PC-3 (cell line): ENCODE measurements at regions not wholly inside any gene's neighbourhood (a gene's known extent, or its start where the extent isn't known, plus 50 kb on each side); places are given as distances from the start of the nearest gene placed in this dataset.

Experiments used
- ATAC-seq: fragments of 200-7000 bp; cut with Tn5 transposase; 2 replicates; pipeline ENCODE4 v1.9.1; 2020; ENCODE audit warnings: mild to moderate bottlenecking, moderate library complexity
- BruUV-seq: library from RNA; stranded (reverse); fragments of 400-500 nt; replicated peaks from 2 replicates; lab custom pipeline; 2021; lab: Mats Ljungman, UMichigan
- CTCF ChIA-PET: fragments of 300-600 bp; sonication (Branson Sonifier 250); formaldehyde crosslinking; loops from one replicate; lab custom pipeline; 2022; ENCODE audit warnings: antibody characterized with exemption; lab: Charles Lee
- POLR2A ChIA-PET: fragments of 300-600 bp; sonication (Branson Sonifier 250); formaldehyde crosslinking; loops from one replicate; lab custom pipeline; 2022; ENCODE audit warnings: antibody characterized with exemption; ENCODE audit not compliant: unreplicated experiment; lab: Charles Lee
- DNase-seq: peaks from one replicate; pipeline ENCODE4 v3.0.0-alpha.2; 2015
- H2AFZ ChIP-seq: fragments of 300-600 bp; sonication (generic); 2 replicates; pipeline ENCODE4 v1.6.0; 2016; ENCODE audit warnings: antibody characterized with exemption, low read length
- H3F3A ChIP-seq: fragments of 300-600 bp; sonication (generic); one replicate; pipeline ENCODE4 v1.6.0; 2017; ENCODE audit warnings: antibody characterized with exemption, low read length, control low read depth, mild to moderate bottlenecking; ENCODE audit not compliant: unreplicated experiment
- H3K27ac ChIP-seq: fragments of 300-600 bp; sonication (generic); 2 replicates; pipeline ENCODE4 v1.5.1; 2016; ENCODE audit warnings: mild to moderate bottlenecking, low read length
- H3K27me3 ChIP-seq: fragments of 300-600 bp; sonication (generic); 2 replicates; pipeline ENCODE4 v1.6.1; 2016; ENCODE audit warnings: low read length, mixed read lengths
- H3K36me3 ChIP-seq: fragments of 300-600 bp; sonication (generic); 2 replicates; pipeline ENCODE4 v1.6.1; 2016; ENCODE audit warnings: low read depth, mixed run types, low read length, mixed read lengths
- H3K4me1 ChIP-seq: fragments of 300-600 bp; sonication (generic); 2 replicates; pipeline ENCODE4 v1.5.1; 2016; ENCODE audit warnings: low read length; ENCODE audit not compliant: insufficient read depth
- H3K4me2 ChIP-seq: fragments of 300-600 bp; sonication (generic); 2 replicates; pipeline ENCODE4 v1.6.0; 2016; ENCODE audit warnings: low read length
- H3K4me3 ChIP-seq: fragments of 300-600 bp; sonication (generic); 2 replicates; pipeline ENCODE4 v1.5.1; 2016; ENCODE audit warnings: mild to moderate bottlenecking, low read length, mixed read lengths
- H3K79me2 ChIP-seq: fragments of 300-600 bp; sonication (generic); 2 replicates; pipeline ENCODE4 v1.6.1; 2017; ENCODE audit warnings: low read length, mixed read lengths
- H3K9ac ChIP-seq: fragments of 300-600 bp; sonication (generic); 2 replicates; pipeline ENCODE4 v1.6.0; 2016; ENCODE audit warnings: mild to moderate bottlenecking, low read length
- H3K9me2 ChIP-seq: fragments of 300-600 bp; sonication (generic); replicated peaks from 2 replicates; pipeline ENCODE4 v1.6.1; 2016; ENCODE audit warnings: mixed run types, low read length, mixed read lengths
- H3K9me3 ChIP-seq: fragments of 300-600 bp; sonication (generic); 2 replicates; pipeline ENCODE4 v1.6.1; 2016; ENCODE audit warnings: low read length, mixed read lengths
- H4K20me1 ChIP-seq: fragments of 300-600 bp; sonication (generic); 2 replicates; pipeline ENCODE4 v1.6.1; 2016; ENCODE audit warnings: low read length, mixed read lengths
- CTCF ChIP-seq: fragments of 300-600 bp; sonication (generic); conservative IDR thresholded peaks from 2 replicates; pipeline ENCODE4 v1.5.1; 2017; ENCODE audit warnings: antibody characterized with exemption, low read depth, mild to moderate bottlenecking, low read length
- EZH2 ChIP-seq: fragments of 300-600 bp; sonication (generic); IDR thresholded peaks from one replicate; pipeline ENCODE4 v1.6.1; 2017; ENCODE audit warnings: antibody characterized with exemption, mild to moderate bottlenecking, low read length; ENCODE audit not compliant: unreplicated experiment
- EZH2phosphoT487 ChIP-seq: fragments of 300-600 bp; sonication (generic); IDR thresholded peaks from 2 replicates; pipeline ENCODE4 v1.6.1; 2018; ENCODE audit warnings: mild to moderate bottlenecking, antibody characterized with exemption, low read length, borderline replicate concordance
- intact Hi-C: fragments of 100-400 bp; cut with micrococcal nuclease; formaldehyde crosslinking; loops from 2 replicates; pipeline ENCODE4 v1.9.0; 2023

- intact Hi-C loops, result no loop called here
- POLR2A ChIA-PET, result no interaction called here
- no peaks in the 10 kb centered on the region for H3K36me3 ChIP-seq
Measured at GRCh38 chr3:24033818-24034217, 88.7 kb downstream of the NR1D2 start.

GRCh38 chr3:24034464-24034863 lies 89.4 kb downstream of the NR1D2 start:
- no peaks in the 10 kb centered on the region for H3K9me2 ChIP-seq
- H3K4me3 ChIP-seq, result no peak overlapping the region
- DNase-seq (no peak), ATAC-seq (no peak)
- CTCF ChIA-PET, result no interaction called here
- POLR2A ChIA-PET, result no interaction called here
- no peaks in the 10 kb centered on the region for H4K20me1 ChIP-seq
- H3K79me2 ChIP-seq, result no peaks in the 10 kb centered on the region
- TF ChIP-seq EZH2phosphoT487, result no peak
- H3K4me1 ChIP-seq, result no peaks in the 10 kb centered on the region
- H3K27ac ChIP-seq, result no peak overlapping the region
- H2AFZ ChIP-seq, result no peak overlapping the region
- no peaks in the 10 kb centered on the region for H3K9me3 ChIP-seq
- H3K27me3 ChIP-seq, result 0 out of 2 replicates have a peak, but pooled peaks cover 6% of the 10 kb centered on the region
- BruUV-seq, result no TSS peak
- no peak overlapping the region for H3K9ac ChIP-seq
- H3F3A ChIP-seq, result no peaks in the 10 kb centered on the region
- no peaks in the 10 kb centered on the region for H3K36me3 ChIP-seq
- H3K4me2 ChIP-seq, result no peak overlapping the region
- intact Hi-C loops, result no loop called here

More at GRCh38 chr3:24033818-24034217, 88.7 kb downstream of the NR1D2 start:
- Histone ChIP-seq H3K27ac (no peak overlapping the region), H4K20me1 (no peaks in the 10 kb centered on the region), H3K4me3 (no peak overlapping the region), H3K9me2 (no peaks in the 10 kb centered on the region), H2AFZ (no peak overlapping the region), H3F3A (no peaks in the 10 kb centered on the region), H3K4me2 (no peak overlapping the region), H3K9me3 (no peaks in the 10 kb centered on the region), H3K4me1 (no peaks in the 10 kb centered on the region), H3K9ac (no peak overlapping the region), H3K79me2 (no peaks in the 10 kb centered on the region), H3K27me3 (0 out of 2 replicates have a peak, but pooled peaks cover 6% of the 10 kb centered on the region)
- ATAC-seq, result no peak
- no peak for TF ChIP-seq EZH2
- DNase-seq, result no peak
- BruUV-seq, result no TSS peak
- CTCF ChIA-PET, result no interaction called here

- no peaks in the 10 kb centered on the region for H3K36me3 ChIP-seq
- no peak overlapping the region for H2AFZ ChIP-seq
- intact Hi-C loops, result no loop called here
- ATAC-seq, result no peak
- ChIA-PET POLR2A (no interaction called here), CTCF (interaction anchor here (0.6 kb wide), 1 partner anchor 18 kb away, joined by 3 read pairs; no protein-coding TSS in a partner anchor)
- H3K9ac ChIP-seq, result no peak overlapping the region
- no TSS peak for BruUV-seq
- H3K9me3 ChIP-seq, result no peaks in the 10 kb centered on the region
- H3K79me2 ChIP-seq, result no peaks in the 10 kb centered on the region
- TF ChIP-seq EZH2phosphoT487 (no peak), CTCF (no peak), EZH2 (no peak)
- no peak for DNase-seq
- no peaks in the 10 kb centered on the region for H3F3A ChIP-seq
- H3K27ac ChIP-seq, result no peak overlapping the region
- no peaks in the 10 kb centered on the region for H3K9me2 ChIP-seq
- H3K4me3 ChIP-seq, result no peak overlapping the region
- no peaks in the 10 kb centered on the region for H3K4me1 ChIP-seq
- no peak overlapping the region for H3K4me2 ChIP-seq
- H4K20me1 ChIP-seq, result no peaks in the 10 kb centered on the region
- no peaks in the 10 kb centered on the region for H3K27me3 ChIP-seq
Measured at GRCh38 chr3:24037971-24038370, 92.9 kb downstream of the NR1D2 start.

DNA sequence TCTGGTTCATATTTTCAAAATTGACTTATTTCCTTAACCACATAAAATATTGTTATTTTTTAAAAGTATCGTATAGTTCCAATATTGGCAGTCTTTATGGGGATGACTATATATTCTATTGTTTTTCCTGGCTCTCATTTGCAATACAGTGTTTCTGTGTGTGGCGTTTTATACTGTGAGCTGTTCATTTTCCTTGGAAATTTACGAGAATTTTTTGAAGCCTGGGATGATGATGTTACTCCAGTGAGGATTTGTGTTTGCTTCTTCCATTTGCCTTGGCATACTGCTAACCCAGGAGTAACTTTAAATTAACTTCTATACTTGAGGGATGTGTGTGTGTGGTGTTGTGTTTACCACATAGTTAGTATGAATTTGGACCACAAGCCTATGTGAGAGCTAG lies 95.2 kb downstream of the NR1D2 start:
- Histone ChIP-seq H3K4me3 (no peak overlapping the region), H3K36me3 (no peaks in the 10 kb centered on the region), H3K9me2 (no peaks in the 10 kb centered on the region), H3F3A (no peaks in the 10 kb centered on the region), H4K20me1 (no peaks in the 10 kb centered on the region), H3K27ac (no peak overlapping the region), H3K9me3 (no peaks in the 10 kb centered on the region), H3K4me1 (no peaks in the 10 kb centered on the region), H3K9ac (no peak overlapping the region), H3K27me3 (no peaks in the 10 kb centered on the region), H2AFZ (no peak overlapping the region), H3K4me2 (no peak overlapping the region), H3K79me2 (no peaks in the 10 kb centered on the region)
- BruUV-seq, result no TSS peak
- CTCF ChIA-PET, result no interaction called here
- no peak for DNase-seq
- ATAC-seq, result peak; percentile 55
- TF ChIP-seq EZH2phosphoT487 (no peak), EZH2 (no peak), CTCF (no peak)
- intact Hi-C loops, result no loop called here
- POLR2A ChIA-PET, result interaction anchor here (0.5 to 0.7 kb wide), 2 partner anchors 10 to 63 kb away, joined by 3 to 6 read pairs; no protein-coding TSS in a partner anchor
